ENCODE measurements at regions not wholly inside any gene's neighbourhood (a gene's known extent, or its start where the extent isn't known, plus 50 kb on each side); places are given as distances from the start of the nearest gene placed in this dataset.

GRCh38 chr16:86195863-86196630, 297.1 kb downstream of the IRF8 start:
- H3K27me3 ChIP-seq (ENCODE audit: control insufficient read depth, insufficient read depth, low read length, poor library complexity, severe bottlenecking) = no peaks in the 10 kb centered on the region
- no peaks in the 10 kb centered on the region for H3K9me3 ChIP-seq (ENCODE audit: control insufficient read depth, low read length)
- H3K4me3 Mint-ChIP-seq = no peak overlapping the region
- H3K4me1 Mint-ChIP-seq = peaks cover 24% of the 10 kb centered on the region
- no peaks in the 10 kb centered on the region for H3K36me3 Mint-ChIP-seq (ENCODE audit: low read depth)
- no peak for TF ChIP-seq CTCF (conservative IDR thresholded peaks at IDR 0.05)
- H3K27ac Mint-ChIP-seq = peak overlapping the region; percentile 15
- no peaks in the 10 kb centered on the region for H3K9me3 Mint-ChIP-seq
- no peaks in the 10 kb centered on the region for H3K36me3 ChIP-seq (ENCODE audit: control insufficient read depth, insufficient read depth, low read length)
- peaks cover 4% of the 10 kb centered on the region for H3K27me3 Mint-ChIP-seq (ENCODE audit: insufficient read depth)
- peaks cover 3% of the 10 kb centered on the region for H3K4me1 ChIP-seq (ENCODE audit: control insufficient read depth, insufficient read depth, low read length)
- 26 to 58% methylated on average over 16 to 21 of the region's 22 CpGs for WGBS, 2 experiments (ENCODE audit: insufficient coverage in 1 of 2, insufficient read length in 1 of 2)
- no peak overlapping the region for H3K27ac ChIP-seq (ENCODE audit: low read depth, low read length)
- H3K4me3 ChIP-seq (ENCODE audit: low read length) = no peak overlapping the region
- no peak overlapping the region for H3K9ac ChIP-seq (ENCODE audit: extremely low read depth, low read length, poor library complexity, severe bottlenecking)
- peak; percentile 87 for DNase-seq

GRCh38 chr16:86196687-86197391, 297.9 kb downstream of the IRF8 start:
- Mint-ChIP-seq H3K36me3 (ENCODE audit: low read depth) (no peaks in the 10 kb centered on the region), H3K4me1 (peaks cover 27% of the 10 kb centered on the region), H3K9me3 (no peaks in the 10 kb centered on the region), H3K27ac (peak overlapping the region; percentile 5), H3K27me3 (ENCODE audit: insufficient read depth) (peaks cover 5% of the 10 kb centered on the region), H3K4me3 (no peak overlapping the region)
- Histone ChIP-seq H3K9me3 (ENCODE audit: control insufficient read depth, low read length) (no peaks in the 10 kb centered on the region), H3K4me1 (ENCODE audit: control insufficient read depth, insufficient read depth, low read length) (peaks cover 3% of the 10 kb centered on the region), H3K9ac (ENCODE audit: extremely low read depth, low read length, poor library complexity, severe bottlenecking) (no peak overlapping the region), H3K4me3 (ENCODE audit: low read length) (no peak overlapping the region), H3K27ac (ENCODE audit: low read depth, low read length) (no peak overlapping the region), H3K36me3 (ENCODE audit: control insufficient read depth, insufficient read depth, low read length) (no peaks in the 10 kb centered on the region), H3K27me3 (ENCODE audit: control insufficient read depth, insufficient read depth, low read length, poor library complexity, severe bottlenecking) (no peaks in the 10 kb centered on the region)
- DNase-seq = no peak
- TF ChIP-seq CTCF (conservative IDR thresholded peaks at IDR 0.05) = no peak
- 91 to 94% methylated on average over 14 to 18 of the region's 18 CpGs for WGBS, 2 experiments (ENCODE audit: insufficient coverage in 1 of 2, insufficient read length in 1 of 2)

- peaks cover 27% of the 10 kb centered on the region for H3K4me1 Mint-ChIP-seq
- Histone ChIP-seq H3K9ac (ENCODE audit: extremely low read depth, low read length, poor library complexity, severe bottlenecking) (no peak overlapping the region), H3K4me3 (ENCODE audit: low read length) (no peak overlapping the region), H3K9me3 (ENCODE audit: control insufficient read depth, low read length) (no peaks in the 10 kb centered on the region), H3K4me1 (ENCODE audit: control insufficient read depth, insufficient read depth, low read length) (peaks cover 3% of the 10 kb centered on the region), H3K27me3 (ENCODE audit: control insufficient read depth, insufficient read depth, low read length, poor library complexity, severe bottlenecking) (no peaks in the 10 kb centered on the region), H3K27ac (ENCODE audit: low read depth, low read length) (no peak overlapping the region), H3K36me3 (ENCODE audit: control insufficient read depth, insufficient read depth, low read length) (no peaks in the 10 kb centered on the region)
- no peak overlapping the region for H3K27ac Mint-ChIP-seq
- H3K9me3 Mint-ChIP-seq = no peaks in the 10 kb centered on the region
- TF ChIP-seq CTCF (conservative IDR thresholded peaks at IDR 0.05) = no peak
- WGBS, 2 experiments (ENCODE audit: insufficient coverage in 1 of 2, insufficient read length in 1 of 2) = 87 to 90% methylated on average over 25 to 29 of the region's 29 CpGs
- no peak for DNase-seq
- H3K36me3 Mint-ChIP-seq (ENCODE audit: low read depth) = no peaks in the 10 kb centered on the region
- H3K4me3 Mint-ChIP-seq = no peak overlapping the region
- peaks cover 5% of the 10 kb centered on the region for H3K27me3 Mint-ChIP-seq (ENCODE audit: insufficient read depth)
These were observed 299.5 kb downstream of the IRF8 start for GRCh38 chr16:86198206-86199118.

All from endodermal cell (in vitro differentiated cells).